ENCODE measurements at regions not wholly inside any gene's neighbourhood (a gene's known extent, or its start where the extent isn't known, plus 50 kb on each side); places are given as distances from the start of the nearest gene placed in this dataset.
"Not testable (repeated sequence)": the region's sequence is repeated elsewhere in the genome, so short reads cannot be mapped to it uniquely, and the experiment has no call there.

- ChIA-PET POLR2A (ENCODE audit: low non-redundant PET) (no interaction called here), CTCF (interaction anchor here (0.7 kb wide), 1 partner anchor 1481 kb away, joined by 4 read pairs; no protein-coding TSS in a partner anchor)
- peak; percentile 1 for DNase-seq (ENCODE audit: low spot score)
- peak; percentile 68 for TF ChIP-seq CTCF (conservative IDR thresholded peaks at IDR 0.05; ENCODE audit: low read depth)
- H3K27ac ChIP-seq, result no peak overlapping the region
Observed at GRCh38 chrX:27336466-27337091, 126.6 kb downstream of the PPP4R3C start.

- TF ChIP-seq CTCF (conservative IDR thresholded peaks at IDR 0.05; ENCODE audit: low read depth), result no peak
- ChIA-PET CTCF (no interaction called here), POLR2A (ENCODE audit: low non-redundant PET) (no interaction called here)
- no peak overlapping the region for H3K27ac ChIP-seq
- no peak for DNase-seq (ENCODE audit: low spot score)
Observed at GRCh38 chrX:27321632-27322031, 141.5 kb downstream of the PPP4R3C start.

GRCh38 chrX:27309406-27309805, 153.7 kb downstream of the PPP4R3C start:
- ChIA-PET POLR2A (ENCODE audit: low non-redundant PET) (no interaction called here), CTCF (no interaction called here)
- no peak overlapping the region for H3K27ac ChIP-seq
- DNase-seq (ENCODE audit: low spot score), result no peak
- TF ChIP-seq CTCF (conservative IDR thresholded peaks at IDR 0.05; ENCODE audit: low read depth), result no peak

- ChIA-PET CTCF (no interaction called here), POLR2A (ENCODE audit: low non-redundant PET) (no interaction called here)
- DNase-seq (ENCODE audit: low spot score), result no peak
- H3K27ac ChIP-seq, result no peak overlapping the region
- TF ChIP-seq CTCF (conservative IDR thresholded peaks at IDR 0.05; ENCODE audit: low read depth), result no peak
Observed at GRCh38 chrX:27307546-27307945, 155.6 kb downstream of the PPP4R3C start.

- POLR2A ChIA-PET (ENCODE audit: low non-redundant PET); CTCF ChIA-PET; DNase-seq (ENCODE audit: low spot score); H3K27ac ChIP-seq: not testable (repeated sequence)
Observed at GRCh38 chrX:27292552-27292951, 170.6 kb downstream of the PPP4R3C start.

- TF ChIP-seq CTCF (conservative IDR thresholded peaks at IDR 0.05; ENCODE audit: low read depth), result no peak
- DNase-seq (ENCODE audit: low spot score), result no peak
- ChIA-PET POLR2A (ENCODE audit: low non-redundant PET) (no interaction called here), CTCF (no interaction called here)
- H3K27ac ChIP-seq, result no peak overlapping the region
Observed at GRCh38 chrX:27276751-27277150, 186.4 kb downstream of the PPP4R3C start.

GRCh38 chrX:27254656-27255055, 208.5 kb downstream of the PPP4R3C start:
- H3K27ac ChIP-seq, result no peak overlapping the region
- ChIA-PET POLR2A (ENCODE audit: low non-redundant PET) (no interaction called here), CTCF (no interaction called here)
- TF ChIP-seq CTCF (conservative IDR thresholded peaks at IDR 0.05; ENCODE audit: low read depth), result no peak
- DNase-seq (ENCODE audit: low spot score), result no peak

All from RWPE1 (cell line).